WTC11 (cell line): ENCODE measurements at regions not wholly inside any gene's neighbourhood (a gene's known extent, or its start where the extent isn't known, plus 50 kb on each side); places are given as distances from the start of the nearest gene placed in this dataset.

Experiments used
- ATAC-seq: fragments of 200-7000 bp; cut with Tn5 transposase; 2 replicates; pipeline ENCODE4 v1.10.0; 2021; ENCODE audit warnings: mild to moderate bottlenecking, moderate library complexity
- CTCF ChIA-PET: fragments of 300-600 bp; sonication (Branson Sonifier 250); formaldehyde crosslinking; loops from one replicate; lab custom pipeline; 2021; ENCODE audit warnings: antibody characterized with exemption; lab: Charles Lee
- POLR2A ChIA-PET: fragments of 350-600 bp; sonication (Branson Sonifier 250); formaldehyde crosslinking; loops from one replicate; lab custom pipeline; 2021; ENCODE audit warnings: antibody characterized with exemption; lab: Charles Lee
- DNase-seq: peaks from one replicate; pipeline ENCODE4 v3.0.0; 2021; ENCODE audit warnings: low spot score
- H3K27ac Mint-ChIP-seq: 2 replicates; pipeline ENCODE4 v1.8.0; 2021; ENCODE audit warnings: mixed read lengths
- H3K27me3 Mint-ChIP-seq: 2 replicates; pipeline ENCODE4 v1.8.0; 2021; ENCODE audit warnings: low read depth, mild to moderate bottlenecking, moderate library complexity, mixed read lengths
- H3K36me3 Mint-ChIP-seq: 2 replicates; pipeline ENCODE4 v1.8.0; 2021; ENCODE audit warnings: mixed read lengths
- H3K4me1 Mint-ChIP-seq: 2 replicates; pipeline ENCODE4 v1.8.0; 2022; ENCODE audit warnings: mixed read lengths
- H3K4me3 Mint-ChIP-seq: 2 replicates; pipeline ENCODE4 v1.8.0; 2021; ENCODE audit warnings: mild to moderate bottlenecking, moderate library complexity, mixed read lengths
- H3K9me3 Mint-ChIP-seq: 2 replicates; pipeline ENCODE4 v1.8.0; 2021; ENCODE audit warnings: mixed read lengths
- CDX4 ChIP-seq: fragments of 250-450 bp; sonication (Bioruptor Pico); IDR thresholded peaks from 2 replicates; pipeline ENCODE4 v1.9.0; 2021; ENCODE audit warnings: moderate library complexity, mild to moderate bottlenecking, inconsistent platforms, borderline replicate concordance
- CREB1 ChIP-seq: sonication (generic); formaldehyde crosslinking; IDR thresholded peaks from 2 replicates; pipeline ENCODE4 v1.8.0; 2023; ENCODE audit warnings: mild to moderate bottlenecking, missing genetic modification reagents
- EMX1 ChIP-seq: fragments of 250-450 bp; sonication (Bioruptor Pico); IDR thresholded peaks from 2 replicates; pipeline ENCODE4 v1.8.0; 2021; ENCODE audit warnings: mild to moderate bottlenecking
- JUN ChIP-seq: sonication (generic); formaldehyde crosslinking; IDR thresholded peaks from 2 replicates; pipeline ENCODE4 v1.8.0; 2023; ENCODE audit warnings: mild to moderate bottlenecking, missing genetic modification reagents
- PRDM15 ChIP-seq: sonication (generic); formaldehyde crosslinking; IDR thresholded peaks from 2 replicates; pipeline ENCODE4 v1.8.0; 2022; ENCODE audit warnings: missing genetic modification reagents
- USF1 ChIP-seq: sonication (generic); formaldehyde crosslinking; IDR thresholded peaks from 2 replicates; pipeline ENCODE4 v1.8.0; 2022; ENCODE audit warnings: mild to moderate bottlenecking, missing genetic modification reagents
- ZNF423 ChIP-seq: fragments of 250-450 bp; sonication (Bioruptor Pico); IDR thresholded peaks from 2 replicates; pipeline ENCODE4 v2.1.2; 2022; ENCODE audit warnings: mild to moderate bottlenecking, moderate library complexity
- TF ChIP-seq, protein P1 (sequence below): sonication (generic); formaldehyde crosslinking; IDR thresholded peaks from 2 replicates; pipeline ENCODE4 v1.8.1; 2023; ENCODE audit warnings: mild to moderate bottlenecking, missing genetic modification reagents, moderate library complexity
- TF ChIP-seq, protein P2 (sequence below): sonication (generic); formaldehyde crosslinking; IDR thresholded peaks from 2 replicates; pipeline ENCODE4 v1.8.0; 2022; ENCODE audit warnings: mild to moderate bottlenecking, missing genetic modification reagents
- TF ChIP-seq, protein P3 (sequence below): sonication (generic); formaldehyde crosslinking; IDR thresholded peaks from 2 replicates; pipeline ENCODE4 v1.8.0; 2022; ENCODE audit warnings: mild to moderate bottlenecking, missing genetic modification reagents

DNA sequence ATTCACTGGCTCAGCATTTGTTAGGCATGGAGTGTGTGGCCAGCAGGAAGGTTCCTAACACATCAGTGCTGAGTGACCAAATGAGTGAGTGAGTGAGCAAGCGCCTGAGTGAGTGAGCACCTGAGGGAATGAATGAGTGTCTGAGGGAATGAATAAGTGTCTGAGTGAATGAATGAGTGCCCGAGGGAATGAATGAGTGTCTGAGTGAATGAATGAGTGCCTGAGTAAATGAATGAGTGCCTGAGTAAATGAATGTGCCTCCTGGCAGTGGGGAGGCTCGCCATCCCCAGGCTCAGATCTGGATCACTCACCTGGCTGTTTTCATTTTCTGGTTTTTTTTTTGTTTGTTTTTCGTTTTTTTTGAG lies 52.1 kb upstream of the TCF20 start (continued):
- TF ChIP-seq PRDM15 (CRISPR knock-in tag) = no peak

DNA sequence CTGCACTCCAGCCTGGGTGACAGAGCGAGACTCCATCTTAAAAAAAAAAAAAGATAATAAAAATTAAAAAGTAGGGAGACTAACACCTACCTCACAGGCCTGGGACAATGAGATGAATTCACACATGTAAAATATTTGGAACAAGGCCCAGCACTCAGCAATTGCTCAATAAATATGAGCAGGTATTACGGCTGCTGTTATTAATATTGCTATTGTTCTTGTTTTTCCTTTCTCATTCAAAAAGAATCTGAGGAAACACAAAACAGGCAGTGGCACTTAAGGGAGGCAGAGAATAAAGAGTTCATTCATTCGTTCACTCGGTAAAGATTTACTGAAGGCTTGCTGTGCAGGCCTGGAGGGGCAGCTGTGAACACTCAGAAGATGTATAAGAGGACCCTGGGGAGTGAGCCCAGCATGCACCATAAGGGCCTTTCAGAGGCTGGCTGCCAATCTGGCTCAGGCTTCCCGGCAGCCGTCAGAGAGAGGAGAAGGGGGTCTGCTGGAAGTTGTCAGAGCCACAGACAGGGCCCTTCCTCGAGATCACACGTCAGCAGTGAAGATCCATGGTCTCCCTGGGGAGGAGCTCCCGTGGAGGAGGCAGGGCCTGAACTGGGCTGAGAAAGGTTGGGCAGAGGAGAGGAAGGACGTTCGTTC lies 51.6 kb upstream of the TCF20 start:
- DNase-seq = no peak
- Mint-ChIP-seq H3K36me3 (peaks cover 9% of the 10 kb centered on the region), H3K4me1 (peaks cover 36% of the 10 kb centered on the region), H3K27me3 (no peaks in the 10 kb centered on the region; the same call in 1 of the 2 replicates), H3K9me3 (peaks cover 10% of the 10 kb centered on the region), H3K27ac (peak overlapping the region; percentile 42), H3K4me3 (no peak overlapping the region)
- TF ChIP-seq, protein P1, sequence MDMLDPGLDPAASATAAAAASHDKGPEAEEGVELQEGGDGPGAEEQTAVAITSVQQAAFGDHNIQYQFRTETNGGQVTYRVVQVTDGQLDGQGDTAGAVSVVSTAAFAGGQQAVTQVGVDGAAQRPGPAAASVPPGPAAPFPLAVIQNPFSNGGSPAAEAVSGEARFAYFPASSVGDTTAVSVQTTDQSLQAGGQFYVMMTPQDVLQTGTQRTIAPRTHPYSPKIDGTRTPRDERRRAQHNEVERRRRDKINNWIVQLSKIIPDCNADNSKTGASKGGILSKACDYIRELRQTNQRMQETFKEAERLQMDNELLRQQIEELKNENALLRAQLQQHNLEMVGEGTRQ (CRISPR knock-in tag) = no peak
- TF ChIP-seq ZNF423 (CRISPR knock-in tag) (peak; percentile 73), EMX1 (no peak), JUN (no peak), CDX4 (CRISPR knock-in tag) (no peak)
- TF ChIP-seq, protein P2, sequence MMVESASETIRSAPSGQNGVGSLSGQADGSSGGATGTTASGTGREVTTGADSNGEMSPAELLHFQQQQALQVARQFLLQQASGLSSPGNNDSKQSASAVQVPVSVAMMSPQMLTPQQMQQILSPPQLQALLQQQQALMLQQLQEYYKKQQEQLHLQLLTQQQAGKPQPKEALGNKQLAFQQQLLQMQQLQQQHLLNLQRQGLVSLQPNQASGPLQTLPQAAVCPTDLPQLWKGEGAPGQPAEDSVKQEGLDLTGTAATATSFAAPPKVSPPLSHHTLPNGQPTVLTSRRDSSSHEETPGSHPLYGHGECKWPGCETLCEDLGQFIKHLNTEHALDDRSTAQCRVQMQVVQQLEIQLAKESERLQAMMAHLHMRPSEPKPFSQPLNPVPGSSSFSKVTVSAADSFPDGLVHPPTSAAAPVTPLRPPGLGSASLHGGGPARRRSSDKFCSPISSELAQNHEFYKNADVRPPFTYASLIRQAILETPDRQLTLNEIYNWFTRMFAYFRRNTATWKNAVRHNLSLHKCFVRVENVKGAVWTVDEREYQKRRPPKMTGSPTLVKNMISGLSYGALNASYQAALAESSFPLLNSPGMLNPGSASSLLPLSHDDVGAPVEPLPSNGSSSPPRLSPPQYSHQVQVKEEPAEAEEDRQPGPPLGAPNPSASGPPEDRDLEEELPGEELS (CRISPR knock-in tag) = no peak
- TF ChIP-seq, protein P3, sequence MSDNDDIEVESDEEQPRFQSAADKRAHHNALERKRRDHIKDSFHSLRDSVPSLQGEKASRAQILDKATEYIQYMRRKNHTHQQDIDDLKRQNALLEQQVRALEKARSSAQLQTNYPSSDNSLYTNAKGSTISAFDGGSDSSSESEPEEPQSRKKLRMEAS = no peak
- POLR2A ChIA-PET = interaction anchor here (0.7 kb wide), 1 partner anchor 20 kb away, joined by 3 read pairs; no protein-coding TSS in a partner anchor
- ATAC-seq = no peak
- CTCF ChIA-PET = no interaction called here

DNA sequence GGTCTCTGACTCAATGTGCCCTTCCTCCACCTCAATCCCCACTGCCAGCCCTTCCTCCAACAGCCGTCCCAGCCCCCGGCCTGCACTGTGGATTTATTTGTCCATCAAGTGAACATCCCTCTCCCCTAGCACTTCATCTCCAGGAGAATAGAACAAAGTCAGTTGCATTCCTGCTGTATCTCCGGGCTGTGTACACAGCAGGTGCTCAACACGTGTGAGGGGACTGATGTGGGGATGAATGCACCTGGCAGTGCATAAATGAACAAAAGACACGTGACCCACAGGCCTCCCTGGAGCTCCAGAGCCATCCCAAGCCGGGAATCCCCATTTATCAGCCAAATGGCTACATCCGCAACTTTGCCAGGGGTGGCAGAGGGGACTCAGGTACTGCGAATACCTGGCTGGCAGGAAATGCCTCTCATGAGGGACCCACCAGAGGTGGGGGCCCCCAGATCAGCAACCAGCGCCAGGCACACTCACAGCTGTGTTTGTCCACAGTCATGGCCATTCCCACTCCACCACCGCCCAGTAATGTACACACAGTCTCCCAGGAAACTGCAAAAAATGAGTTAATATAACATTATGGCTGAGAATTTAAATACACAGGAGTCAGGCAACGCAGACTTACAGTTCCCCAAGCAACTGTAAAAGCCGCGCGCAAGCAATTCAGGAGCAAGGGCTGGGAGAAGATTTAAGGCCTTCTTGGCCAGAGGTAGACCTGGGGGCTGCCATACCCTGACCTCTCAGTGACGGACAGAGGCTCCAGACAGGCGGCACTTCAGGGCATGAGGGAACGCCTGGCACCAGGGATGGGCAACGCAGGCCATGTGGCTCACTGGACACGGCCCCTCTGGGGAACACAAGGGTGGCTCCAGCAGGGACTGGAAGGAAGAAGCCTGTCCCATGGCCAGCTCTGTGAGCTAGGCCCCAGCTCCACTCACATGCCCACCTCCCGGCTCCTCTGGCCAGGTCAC lies 50.3 kb upstream of the TCF20 start:
- H3K27me3 Mint-ChIP-seq = no peaks in the 10 kb centered on the region; the same call in 1 of the 2 replicates
- CTCF ChIA-PET = interaction anchor here (0.6 to 1.0 kb wide), 2 partner anchors 31 to 363 kb away, joined by 3 to 4 read pairs; no protein-coding TSS in a partner anchor
- TF ChIP-seq CREB1 = no peak
- no peak for TF ChIP-seq ZNF423 (CRISPR knock-in tag)
- TF ChIP-seq, protein P1 (CRISPR knock-in tag) = no peak
- TF ChIP-seq USF1 (CRISPR knock-in tag) = 0 out of 2 replicates have a peak, but pooled peaks have one; percentile 16
- H3K4me1 Mint-ChIP-seq = peaks cover 36% of the 10 kb centered on the region
- POLR2A ChIA-PET = interaction anchor here (0.6 kb wide), 1 partner anchor 21 kb away, joined by 6 read pairs; no protein-coding TSS in a partner anchor
- no peak for DNase-seq
- peak overlapping the region; percentile 28; the same call in 1 of the 2 replicates for H3K27ac Mint-ChIP-seq
- peaks cover 9% of the 10 kb centered on the region for H3K36me3 Mint-ChIP-seq
- peaks cover 10% of the 10 kb centered on the region for H3K9me3 Mint-ChIP-seq
- H3K4me3 Mint-ChIP-seq = no peak overlapping the region
- no peak for ATAC-seq
